GM12878 (cell line): ENCODE measurements at regions not wholly inside any gene's neighbourhood (a gene's known extent, or its start where the extent isn't known, plus 50 kb on each side); places are given as distances from the start of the nearest gene placed in this dataset.

Experiments used
- ATAC-seq: fragments of 200-7000 bp; cut with Tn5 transposase; 3 replicates; pipeline ENCODE4 v1.9.1; 2020; ENCODE audit warnings: mild to moderate bottlenecking, moderate library complexity
- BruUV-seq: library from RNA; stranded (reverse); fragments of 400-500 nt; replicated peaks from 2 replicates; lab custom pipeline; 2021; lab: Mats Ljungman, UMichigan
- CTCF ChIA-PET: fragments of 300-600 bp; sonication (Branson Sonifier 250); formaldehyde crosslinking; extraction: SDS; loops from one replicate; lab custom pipeline; 2021; ENCODE audit warnings: inconsistent platforms; lab: Yijun Ruan, JAX
- POLR2A ChIA-PET: fragments of 350-600 bp; formaldehyde crosslinking; extraction: SDS; loops from one replicate; lab custom pipeline; 2021; ENCODE audit warnings: inconsistent platforms; lab: Charles Lee
- RAD21 ChIA-PET: fragments of 300-600 bp; sonication (Branson Sonifier 250); formaldehyde crosslinking; loops from one replicate; lab custom pipeline; 2023; ENCODE audit warnings: antibody characterized with exemption; ENCODE audit not compliant: unreplicated experiment; lab: Charles Lee
- SMC1A ChIA-PET: fragments of 300-600 bp; sonication (Branson Sonifier 250); formaldehyde crosslinking; loops from one replicate; lab custom pipeline; 2023; ENCODE audit not compliant: unreplicated experiment, uncharacterized antibody; lab: Charles Lee
- DNase-seq: peaks from one replicate; pipeline ENCODE4 v3.0.0-alpha.2; 2011; ENCODE audit warnings: low read depth, low spot score
- FAIRE-seq: peaks from 3 replicates; lab custom pipeline; 2011; peaks lifted over from hg19 to GRCh38; lab: Jason Lieb, UNC
- H2AFZ ChIP-seq: 2 replicates; pipeline ENCODE4 v1.6.0; 2011; ENCODE audit warnings: low read depth, low read length, control low read depth; ENCODE audit not compliant: control insufficient read depth
- H3K27ac ChIP-seq: 2 replicates; pipeline ENCODE4 v1.5.1; 2011; ENCODE audit warnings: control low read depth; ENCODE audit not compliant: control insufficient read depth, insufficient read depth
- H3K27me3 ChIP-seq, 2 experiments: replicated peaks in 1 of 2; 2 replicates each; pipeline versions ENCODE4 v1.6.0 to v1.6.1; 2011; ENCODE audit warnings: low read length in 1 of 2; ENCODE audit not compliant: control insufficient read depth in 2 of 2, insufficient read depth in 2 of 2
- H3K36me3 ChIP-seq, 2 experiments: 2 replicates each; pipeline ENCODE4 v1.5.1; 2011; ENCODE audit warnings: low read length in 1 of 2; ENCODE audit not compliant: control insufficient read depth in 2 of 2, insufficient read depth in 2 of 2
- H3K4me1 ChIP-seq: 2 replicates; pipeline ENCODE4 v1.6.1; 2011; ENCODE audit warnings: mild to moderate bottlenecking, low read length, moderate library complexity, mixed read lengths; ENCODE audit not compliant: control insufficient read depth, insufficient read depth
- H3K4me2 ChIP-seq: 2 replicates; pipeline ENCODE4 v1.6.0; 2011; ENCODE audit warnings: control low read depth; ENCODE audit not compliant: control insufficient read depth, insufficient read depth
- H3K4me3 ChIP-seq: fragments of 200-600 bp; sonication (generic); 2 replicates; pipeline ENCODE4 v1.5.1; 2016
- H3K79me2 ChIP-seq: 2 replicates; pipeline ENCODE4 v1.6.0; 2011; ENCODE audit warnings: low read length; ENCODE audit not compliant: control insufficient read depth, insufficient read depth
- H3K9ac ChIP-seq: 2 replicates; pipeline ENCODE4 v1.8.0; 2011; ENCODE audit warnings: low read length, control low read depth, mixed read lengths; ENCODE audit not compliant: control insufficient read depth, insufficient read depth
- H3K9me3 ChIP-seq: replicated peaks from 3 replicates; pipeline ENCODE4 v1.5.1; 2011; ENCODE audit warnings: mild to moderate bottlenecking, low read length; ENCODE audit not compliant: control insufficient read depth, insufficient read depth
- H4K20me1 ChIP-seq: 2 replicates; pipeline ENCODE4 v1.6.0; 2011; ENCODE audit not compliant: control insufficient read depth, insufficient read depth
- BCL11A ChIP-seq: IDR thresholded peaks from 2 replicates; pipeline ENCODE4 v1.6.1; 2011; ENCODE audit warnings: low read depth, low read length
- CHD1 ChIP-seq: IDR thresholded peaks from 2 replicates; pipeline ENCODE4 v1.6.1; 2012; ENCODE audit warnings: low read depth, low read length, improper control_type of control experiment
- ESRRA ChIP-seq: IDR thresholded peaks from 2 replicates; pipeline ENCODE4 v1.6.1; 2012; ENCODE audit warnings: mild to moderate bottlenecking, low read length, improper control_type of control experiment
- EZH2 ChIP-seq: IDR thresholded peaks from 2 replicates; pipeline ENCODE4 v1.6.1; 2012; ENCODE audit warnings: low read depth, mild to moderate bottlenecking, control low read depth, inconsistent platforms, low read length, borderline replicate concordance; ENCODE audit not compliant: control insufficient read depth
- FOS ChIP-seq: IDR thresholded peaks from 3 replicates; pipeline ENCODE4 v1.6.1; 2011; ENCODE audit warnings: borderline replicate concordance; ENCODE audit not compliant: insufficient read length; ENCODE audit errors: extremely low read depth
- HDAC6 ChIP-seq: fragments of 200-600 bp; sonication (generic); IDR thresholded peaks from one replicate; pipeline ENCODE4 v1.8.0; 2017; ENCODE audit warnings: antibody characterized with exemption; ENCODE audit not compliant: unreplicated experiment
- IKZF1 ChIP-seq: fragments of 450-650 bp; conservative IDR thresholded peaks from 2 replicates; pipeline ENCODE4 v1.6.1; 2017; ENCODE audit warnings: antibody characterized with exemption, mild to moderate bottlenecking
- MTA2 ChIP-seq: fragments of 450-650 bp; IDR thresholded peaks from 2 replicates; pipeline ENCODE4 v1.6.1; 2016; ENCODE audit warnings: low read depth, mild to moderate bottlenecking, moderate library complexity
- RBBP5 ChIP-seq: fragments of 200-600 bp; sonication (generic); conservative IDR thresholded peaks from 2 replicates; pipeline ENCODE4 v1.6.1; 2016
- RFX5 ChIP-seq: IDR thresholded peaks from 2 replicates; pipeline ENCODE4 v1.6.1; 2011; ENCODE audit warnings: low read depth, low read length, improper control_type of control experiment
- STAT1 ChIP-seq: fragments of 450-650 bp; conservative IDR thresholded peaks from 2 replicates; pipeline ENCODE4 v1.6.1; 2014; ENCODE audit warnings: antibody characterized with exemption, mild to moderate bottlenecking
- STAT3 ChIP-seq: IDR thresholded peaks from 2 replicates; pipeline ENCODE4 v1.6.1; 2011; ENCODE audit warnings: low read depth, low read length, improper control_type of control experiment
- SUPT20H ChIP-seq: IDR thresholded peaks from 2 replicates; pipeline ENCODE4 v1.6.1; 2011; ENCODE audit warnings: low read depth, mild to moderate bottlenecking, low read length, moderate library complexity, borderline replicate concordance; ENCODE audit not compliant: control insufficient read depth
- WGBS: methylation state at CpG from one replicate; pipeline ENCODE4 v1.1.6; 2016; ENCODE audit warnings: low lambda C conversion rate; ENCODE audit not compliant: insufficient replicate concordance, insufficient coverage; ENCODE audit errors: missing lambda C conversion rate; 5-methylcytosine and 5-hydroxymethylcytosine counted together
- in situ Hi-C: fragments of 300-500 bp; cut with MboI; formaldehyde crosslinking; loops from 9 replicates; pipeline ENCODE4 v1.14.3; 2018; ENCODE audit warnings: mixed read lengths
- intact Hi-C: fragments of 100-400 bp; cut with micrococcal nuclease; formaldehyde crosslinking; loops from one replicate; pipeline ENCODE4 v1.14.2; 2022; ENCODE audit not compliant: unreplicated experiment
- TF ChIP-seq, protein P1 (sequence below): fragments of 450-650 bp; IDR thresholded peaks from 2 replicates; pipeline ENCODE4 v1.6.1; 2017; ENCODE audit warnings: borderline replicate concordance
- TF ChIP-seq, protein P2 (sequence below): fragments of 450-650 bp; IDR thresholded peaks from 2 replicates; pipeline ENCODE4 v1.6.1; 2017; ENCODE audit warnings: mild to moderate bottlenecking, moderate library complexity
- TF ChIP-seq, protein P3 (sequence below): IDR thresholded peaks from 2 replicates; pipeline ENCODE4 v1.6.1; 2012; ENCODE audit warnings: low read length, inconsistent platforms

DNA sequence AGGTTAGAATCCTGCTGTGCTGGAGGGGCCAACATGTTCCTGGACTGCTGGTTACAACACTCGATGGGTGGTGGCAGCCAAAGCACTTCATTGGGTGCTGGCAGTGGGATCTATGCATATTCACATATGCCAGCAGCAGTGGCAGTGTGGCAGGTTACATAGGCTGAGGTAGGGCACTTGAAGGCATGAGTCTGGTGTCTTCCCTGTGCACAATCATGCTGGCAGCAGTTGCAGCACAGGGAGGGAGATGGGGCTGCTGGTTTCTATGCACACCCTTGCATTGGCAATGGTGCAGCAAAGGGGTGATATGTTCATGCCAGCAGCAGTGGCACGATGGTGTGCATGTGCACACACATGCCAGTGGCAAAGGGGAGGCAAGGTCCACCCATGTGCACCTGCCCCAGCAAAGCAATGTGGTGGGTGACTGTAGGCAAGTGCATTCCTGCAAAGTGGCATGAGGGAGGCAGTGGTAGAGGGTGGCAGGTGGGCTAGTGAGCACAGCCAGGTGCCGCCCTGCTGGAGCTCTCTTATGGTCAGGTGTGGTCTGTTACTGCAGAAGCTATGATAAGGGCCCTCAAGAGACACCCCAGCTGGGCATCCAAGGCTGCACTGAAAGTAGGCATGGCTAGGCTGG, 356.2 kb upstream of the STEAP1 start:
- TF ChIP-seq, protein P1, sequence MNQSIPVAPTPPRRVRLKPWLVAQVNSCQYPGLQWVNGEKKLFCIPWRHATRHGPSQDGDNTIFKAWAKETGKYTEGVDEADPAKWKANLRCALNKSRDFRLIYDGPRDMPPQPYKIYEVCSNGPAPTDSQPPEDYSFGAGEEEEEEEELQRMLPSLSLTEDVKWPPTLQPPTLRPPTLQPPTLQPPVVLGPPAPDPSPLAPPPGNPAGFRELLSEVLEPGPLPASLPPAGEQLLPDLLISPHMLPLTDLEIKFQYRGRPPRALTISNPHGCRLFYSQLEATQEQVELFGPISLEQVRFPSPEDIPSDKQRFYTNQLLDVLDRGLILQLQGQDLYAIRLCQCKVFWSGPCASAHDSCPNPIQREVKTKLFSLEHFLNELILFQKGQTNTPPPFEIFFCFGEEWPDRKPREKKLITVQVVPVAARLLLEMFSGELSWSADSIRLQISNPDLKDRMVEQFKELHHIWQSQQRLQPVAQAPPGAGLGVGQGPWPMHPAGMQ, result no peak
- TF ChIP-seq IKZF1 (no peak), EZH2 (no peak), CHD1 (no peak), RBBP5 (no peak), FOS (no peak), STAT1 (no peak), ESRRA (no peak), HDAC6 (no peak), SUPT20H (no peak), STAT3 (no peak), MTA2 (no peak), RFX5 (no peak), BCL11A (no peak)
- TF ChIP-seq, protein P2, sequence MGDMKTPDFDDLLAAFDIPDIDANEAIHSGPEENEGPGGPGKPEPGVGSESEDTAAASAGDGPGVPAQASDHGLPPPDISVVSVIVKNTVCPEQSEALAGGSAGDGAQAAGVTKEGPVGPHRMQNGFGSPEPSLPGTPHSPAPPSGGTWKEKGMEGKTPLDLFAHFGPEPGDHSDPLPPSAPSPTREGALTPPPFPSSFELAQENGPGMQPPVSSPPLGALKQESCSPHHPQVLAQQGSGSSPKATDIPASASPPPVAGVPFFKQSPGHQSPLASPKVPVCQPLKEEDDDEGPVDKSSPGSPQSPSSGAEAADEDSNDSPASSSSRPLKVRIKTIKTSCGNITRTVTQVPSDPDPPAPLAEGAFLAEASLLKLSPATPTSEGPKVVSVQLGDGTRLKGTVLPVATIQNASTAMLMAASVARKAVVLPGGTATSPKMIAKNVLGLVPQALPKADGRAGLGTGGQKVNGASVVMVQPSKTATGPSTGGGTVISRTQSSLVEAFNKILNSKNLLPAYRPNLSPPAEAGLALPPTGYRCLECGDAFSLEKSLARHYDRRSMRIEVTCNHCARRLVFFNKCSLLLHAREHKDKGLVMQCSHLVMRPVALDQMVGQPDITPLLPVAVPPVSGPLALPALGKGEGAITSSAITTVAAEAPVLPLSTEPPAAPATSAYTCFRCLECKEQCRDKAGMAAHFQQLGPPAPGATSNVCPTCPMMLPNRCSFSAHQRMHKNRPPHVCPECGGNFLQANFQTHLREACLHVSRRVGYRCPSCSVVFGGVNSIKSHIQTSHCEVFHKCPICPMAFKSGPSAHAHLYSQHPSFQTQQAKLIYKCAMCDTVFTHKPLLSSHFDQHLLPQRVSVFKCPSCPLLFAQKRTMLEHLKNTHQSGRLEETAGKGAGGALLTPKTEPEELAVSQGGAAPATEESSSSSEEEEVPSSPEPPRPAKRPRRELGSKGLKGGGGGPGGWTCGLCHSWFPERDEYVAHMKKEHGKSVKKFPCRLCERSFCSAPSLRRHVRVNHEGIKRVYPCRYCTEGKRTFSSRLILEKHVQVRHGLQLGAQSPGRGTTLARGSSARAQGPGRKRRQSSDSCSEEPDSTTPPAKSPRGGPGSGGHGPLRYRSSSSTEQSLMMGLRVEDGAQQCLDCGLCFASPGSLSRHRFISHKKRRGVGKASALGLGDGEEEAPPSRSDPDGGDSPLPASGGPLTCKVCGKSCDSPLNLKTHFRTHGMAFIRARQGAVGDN, result no peak
- TF ChIP-seq, protein P3, sequence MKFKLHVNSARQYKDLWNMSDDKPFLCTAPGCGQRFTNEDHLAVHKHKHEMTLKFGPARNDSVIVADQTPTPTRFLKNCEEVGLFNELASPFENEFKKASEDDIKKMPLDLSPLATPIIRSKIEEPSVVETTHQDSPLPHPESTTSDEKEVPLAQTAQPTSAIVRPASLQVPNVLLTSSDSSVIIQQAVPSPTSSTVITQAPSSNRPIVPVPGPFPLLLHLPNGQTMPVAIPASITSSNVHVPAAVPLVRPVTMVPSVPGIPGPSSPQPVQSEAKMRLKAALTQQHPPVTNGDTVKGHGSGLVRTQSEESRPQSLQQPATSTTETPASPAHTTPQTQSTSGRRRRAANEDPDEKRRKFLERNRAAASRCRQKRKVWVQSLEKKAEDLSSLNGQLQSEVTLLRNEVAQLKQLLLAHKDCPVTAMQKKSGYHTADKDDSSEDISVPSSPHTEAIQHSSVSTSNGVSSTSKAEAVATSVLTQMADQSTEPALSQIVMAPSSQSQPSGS, result no peak

More for the DNA sequence above, 356.2 kb upstream of the STEAP1 start:
- Histone ChIP-seq H2AFZ (no peak overlapping the region), H3K79me2 (no peaks in the 10 kb centered on the region), H3K4me1 (no peaks in the 10 kb centered on the region), H3K9me3 (no peaks in the 10 kb centered on the region), H3K9ac (no peak overlapping the region), H3K36me3 (no peaks in the 10 kb centered on the region), H3K4me2 (no peak overlapping the region), H3K27me3 (no peaks in the 10 kb centered on the region), H3K27ac (no peak overlapping the region), H3K4me3 (no peak overlapping the region), H4K20me1 (no peaks in the 10 kb centered on the region)
- SMC1A ChIA-PET, result interaction anchor here (0.7 kb wide), 1 partner anchor 769 kb away, joined by 4 read pairs; no protein-coding TSS in a partner anchor
- no TSS peak for BruUV-seq
- FAIRE-seq (no peak), DNase-seq (no peak), ATAC-seq (no peak)
- in situ Hi-C loops (no loop called here), intact Hi-C loops (no loop called here)
- 0% methylated on average over 3 of the region's 3 CpGs for WGBS
- RAD21 ChIA-PET, result no interaction called here
- CTCF ChIA-PET, result no interaction called here
- POLR2A ChIA-PET, result no interaction called here
